Tibial nerve (tissue), 3 donors: ENCODE measurements at regions not wholly inside any gene's neighbourhood (a gene's known extent, or its start where the extent isn't known, plus 50 kb on each side); places are given as distances from the start of the nearest gene placed in this dataset.

Experiments
- POLR2A ChIP-seq, 2 donors: fragments of 450-650 bp; IDR thresholded peaks; one replicate each; pipeline ENCODE4 v1.6.1; 2017; ENCODE audit warnings: antibody characterized with exemption in 2 of 2, mild to moderate bottlenecking in 2 of 2, moderate library complexity in 2 of 2
- TF ChIP-seq, protein P1 (sequence below), 5 experiments: fragments of 200-600 bp in 3 of 5; fragments of 450-650 bp in 2 of 5; sonication (generic) in 3 of 5; IDR thresholded peaks; one replicate each; pipeline ENCODE4 v1.5.1; 2016 to 2019; ENCODE audit warnings: antibody characterized with exemption in 5 of 5, mild to moderate bottlenecking in 3 of 5, moderate library complexity in 2 of 5

DNA sequence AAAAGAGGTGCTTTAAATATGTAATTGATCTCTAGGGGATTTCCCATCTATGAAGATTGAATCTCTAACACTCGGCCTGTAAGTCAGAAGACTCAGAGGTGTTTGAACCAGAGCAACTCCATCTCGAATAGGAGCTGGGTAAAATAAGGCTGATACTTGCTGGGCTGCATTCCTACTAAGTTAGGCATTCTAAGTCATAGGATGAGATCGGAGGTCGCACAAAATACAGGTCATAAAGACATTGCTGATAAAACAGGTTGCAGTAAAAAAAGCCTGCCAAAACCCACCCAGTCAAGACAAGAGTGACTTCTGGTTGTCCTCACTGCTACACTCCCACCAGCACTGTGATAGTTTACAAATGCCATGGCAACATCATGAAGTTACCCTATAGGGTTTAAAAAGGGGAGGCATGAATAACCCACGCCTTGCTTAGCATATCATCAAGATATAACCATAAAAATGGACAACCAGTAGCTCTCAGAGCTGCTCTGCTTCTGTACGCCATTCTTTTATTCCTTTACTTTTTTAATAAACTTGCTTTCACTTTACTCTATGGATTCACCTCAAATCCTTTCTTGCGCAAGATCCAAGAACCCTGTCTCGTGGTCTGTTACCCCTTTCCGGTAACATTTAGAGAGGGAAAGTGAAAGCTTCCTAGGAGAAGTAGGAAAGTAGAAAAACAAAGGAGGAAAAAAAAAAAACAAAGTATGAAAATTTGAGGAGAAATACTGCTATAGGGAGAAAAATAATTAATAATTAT, 129.7 kb upstream of the PHACTR1 start:
- TF ChIP-seq, protein P1, sequence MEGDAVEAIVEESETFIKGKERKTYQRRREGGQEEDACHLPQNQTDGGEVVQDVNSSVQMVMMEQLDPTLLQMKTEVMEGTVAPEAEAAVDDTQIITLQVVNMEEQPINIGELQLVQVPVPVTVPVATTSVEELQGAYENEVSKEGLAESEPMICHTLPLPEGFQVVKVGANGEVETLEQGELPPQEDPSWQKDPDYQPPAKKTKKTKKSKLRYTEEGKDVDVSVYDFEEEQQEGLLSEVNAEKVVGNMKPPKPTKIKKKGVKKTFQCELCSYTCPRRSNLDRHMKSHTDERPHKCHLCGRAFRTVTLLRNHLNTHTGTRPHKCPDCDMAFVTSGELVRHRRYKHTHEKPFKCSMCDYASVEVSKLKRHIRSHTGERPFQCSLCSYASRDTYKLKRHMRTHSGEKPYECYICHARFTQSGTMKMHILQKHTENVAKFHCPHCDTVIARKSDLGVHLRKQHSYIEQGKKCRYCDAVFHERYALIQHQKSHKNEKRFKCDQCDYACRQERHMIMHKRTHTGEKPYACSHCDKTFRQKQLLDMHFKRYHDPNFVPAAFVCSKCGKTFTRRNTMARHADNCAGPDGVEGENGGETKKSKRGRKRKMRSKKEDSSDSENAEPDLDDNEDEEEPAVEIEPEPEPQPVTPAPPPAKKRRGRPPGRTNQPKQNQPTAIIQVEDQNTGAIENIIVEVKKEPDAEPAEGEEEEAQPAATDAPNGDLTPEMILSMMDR (IDR thresholded peaks at IDR 0.05): no peak
- TF ChIP-seq POLR2A (IDR thresholded peaks at IDR 0.05): no peak
